IMR-90 (cell line): ENCODE measurements at regions not wholly inside any gene's neighbourhood (a gene's known extent, or its start where the extent isn't known, plus 50 kb on each side); places are given as distances from the start of the nearest gene placed in this dataset.

Source experiments
- ATAC-seq: fragments of 200-7000 bp; cut with Tn5 transposase; 2 replicates; pipeline ENCODE4 v1.9.1; 2020; ENCODE audit warnings: low read depth, mild to moderate bottlenecking, moderate library complexity
- BruUV-seq: library from RNA; stranded (reverse); fragments of 400-500 nt; replicated peaks from 2 replicates; lab custom pipeline; 2021; lab: Mats Ljungman, UMichigan
- CTCF ChIA-PET: fragments of 300-600 bp; formaldehyde crosslinking; extraction: SDS; loops from one replicate; lab custom pipeline; 2021; ENCODE audit warnings: antibody characterized with exemption; lab: Yijun Ruan, JAX
- POLR2A ChIA-PET: fragments of 300-600 bp; sonication (Branson Sonifier 250); formaldehyde crosslinking; loops from one replicate; lab custom pipeline; 2022; ENCODE audit warnings: antibody characterized with exemption; ENCODE audit not compliant: unreplicated experiment; lab: Charles Lee
- DNase-seq: peaks from one replicate; pipeline ENCODE4 v3.0.0; 2013
- H2AFZ ChIP-seq: replicated peaks from 2 replicates; pipeline ENCODE3; 2013; ENCODE audit warnings: low read length, mild to moderate bottlenecking; ENCODE audit not compliant: poor library complexity
- H2AK5ac ChIP-seq: 2 replicates; pipeline ENCODE4 v1.6.1; 2013; ENCODE audit warnings: low read depth, low read length, inconsistent platforms
- H2AK9ac ChIP-seq: replicated peaks from 2 replicates; pipeline ENCODE3; 2013; ENCODE audit warnings: mild to moderate bottlenecking, low read depth, low read length, moderate library complexity; ENCODE audit not compliant: poor library complexity
- H2BK120ac ChIP-seq: 2 replicates; pipeline ENCODE4 v1.6.1; 2013; ENCODE audit warnings: low read depth, low read length, inconsistent platforms
- H2BK15ac ChIP-seq: 3 replicates; pipeline ENCODE4 v1.6.1; 2013; ENCODE audit warnings: low read depth, low read length, inconsistent platforms
- H2BK20ac ChIP-seq: 2 replicates; pipeline ENCODE4 v1.6.1; 2013; ENCODE audit warnings: low read depth, mild to moderate bottlenecking, inconsistent platforms, low read length, moderate library complexity
- H2BK5ac ChIP-seq: 2 replicates; pipeline ENCODE4 v1.6.1; 2013; ENCODE audit warnings: mild to moderate bottlenecking, low read depth, low read length, inconsistent platforms; ENCODE audit not compliant: poor library complexity, severe bottlenecking
- H3K14ac ChIP-seq: replicated peaks from 2 replicates; pipeline ENCODE4 v1.6.1; 2013; ENCODE audit warnings: low read depth, low read length, inconsistent platforms
- H3K18ac ChIP-seq: 2 replicates; pipeline ENCODE4 v1.6.1; 2013; ENCODE audit warnings: low read depth, low read length, control low read depth
- H3K23ac ChIP-seq: 2 replicates; pipeline ENCODE4 v1.6.1; 2013; ENCODE audit warnings: low read depth, low read length, inconsistent platforms
- H3K27ac ChIP-seq: 2 replicates; pipeline ENCODE4 v1.5.1; 2013; ENCODE audit warnings: mild to moderate bottlenecking, control low read depth, low read length; ENCODE audit not compliant: insufficient read depth
- H3K27me3 ChIP-seq: 2 replicates; pipeline ENCODE4 v1.6.1; 2013; ENCODE audit warnings: low read length; ENCODE audit not compliant: control insufficient read depth, insufficient read depth
- H3K36me3 ChIP-seq: 2 replicates; pipeline ENCODE4 v1.6.1; 2013; ENCODE audit warnings: low read length, mixed read lengths; ENCODE audit not compliant: control insufficient read depth, insufficient read depth
- H3K4ac ChIP-seq: 2 replicates; pipeline ENCODE4 v1.6.1; 2013; ENCODE audit warnings: low read depth, low read length, inconsistent platforms
- H3K4me1 ChIP-seq: 2 replicates; pipeline ENCODE4 v1.6.1; 2013; ENCODE audit warnings: low read length, mixed read lengths; ENCODE audit not compliant: control insufficient read depth, insufficient read depth
- H3K4me2 ChIP-seq: 2 replicates; pipeline ENCODE4 v1.6.1; 2013; ENCODE audit warnings: low read depth, mild to moderate bottlenecking, control low read depth, low read length, moderate library complexity
- H3K4me3 ChIP-seq: 2 replicates; pipeline ENCODE4 v1.5.1; 2013; ENCODE audit warnings: low read depth, mild to moderate bottlenecking, control low read depth, low read length, moderate library complexity; ENCODE audit not compliant: insufficient read depth
- H3K56ac ChIP-seq: 2 replicates; pipeline ENCODE4 v1.6.1; 2013; ENCODE audit warnings: low read length, inconsistent platforms; ENCODE audit not compliant: insufficient read depth; ENCODE audit errors: extremely low read depth
- H3K79me1 ChIP-seq, 2 experiments: 2 replicates each; pipeline ENCODE4 v1.6.1; 2013; ENCODE audit warnings: low read length in 2 of 2, inconsistent platforms in 1 of 2, low read depth in 1 of 2
- H3K9ac ChIP-seq: 2 replicates; pipeline ENCODE4 v1.6.1; 2013; ENCODE audit warnings: low read depth, low read length, control low read depth
- H3K9me1 ChIP-seq: 2 replicates; pipeline ENCODE4 v1.6.1; 2013; ENCODE audit warnings: low read length, inconsistent platforms; ENCODE audit not compliant: insufficient read depth
- H3K9me3 ChIP-seq: 2 replicates; pipeline ENCODE4 v1.6.1; 2013; ENCODE audit warnings: low read length; ENCODE audit not compliant: control insufficient read depth, insufficient read depth
- H4K20me1 ChIP-seq: 2 replicates; pipeline ENCODE4 v1.6.1; 2013; ENCODE audit warnings: low read length, inconsistent platforms; ENCODE audit not compliant: insufficient read depth
- H4K5ac ChIP-seq: 2 replicates; pipeline ENCODE4 v1.6.1; 2013; ENCODE audit warnings: mild to moderate bottlenecking, low read depth, low read length, control low read depth
- H4K8ac ChIP-seq, 2 experiments: 2 replicates each; pipeline ENCODE4 v1.6.1; 2013; ENCODE audit warnings: low read depth in 2 of 2, low read length in 2 of 2, control low read depth in 1 of 2, inconsistent platforms in 1 of 2
- H4K91ac ChIP-seq: 2 replicates; pipeline ENCODE4 v1.6.1; 2013; ENCODE audit warnings: low read depth, low read length, inconsistent platforms; ENCODE audit not compliant: insufficient read depth
- CEBPB ChIP-seq: IDR thresholded peaks from 2 replicates; pipeline ENCODE4 v1.6.1; 2012; ENCODE audit warnings: low read depth, low read length, improper control_type of control experiment
- CHD1 ChIP-seq: IDR thresholded peaks from 2 replicates; pipeline ENCODE4 v1.6.1; 2012; ENCODE audit warnings: low read depth, low read length, improper control_type of control experiment
- ELK1 ChIP-seq: fragments of 150-350 bp; IDR thresholded peaks from 2 replicates; pipeline ENCODE4 v1.6.1; 2016; ENCODE audit warnings: low read depth, mild to moderate bottlenecking, low read length, moderate library complexity, borderline replicate concordance
- MAFK ChIP-seq: IDR thresholded peaks from 2 replicates; pipeline ENCODE4 v1.6.1; 2012; ENCODE audit warnings: low read depth, low read length, improper control_type of control experiment
- MAZ ChIP-seq: IDR thresholded peaks from 2 replicates; pipeline ENCODE4 v1.6.1; 2012; ENCODE audit warnings: low read depth, mild to moderate bottlenecking, low read length, improper control_type of control experiment, moderate library complexity, borderline replicate concordance
- MXI1 ChIP-seq: IDR thresholded peaks from 2 replicates; pipeline ENCODE4 v1.6.1; 2012; ENCODE audit warnings: low read depth, mild to moderate bottlenecking, low read length, moderate library complexity, borderline replicate concordance
- NFE2L2 ChIP-seq: fragments of 150-350 bp; IDR thresholded peaks from 2 replicates; pipeline ENCODE4 v1.6.1; 2016; ENCODE audit warnings: low read depth, mild to moderate bottlenecking, low read length
- RFX5 ChIP-seq: IDR thresholded peaks from 2 replicates; pipeline ENCODE4 v1.8.0; 2012; ENCODE audit warnings: low read depth, mild to moderate bottlenecking, low read length, moderate library complexity
- SMC3 ChIP-seq: fragments of 150-350 bp; IDR thresholded peaks from 2 replicates; pipeline ENCODE4 v1.6.1; 2016; ENCODE audit warnings: low read depth, mild to moderate bottlenecking, antibody characterized with exemption, low read length, moderate library complexity
- WGBS, 2 experiments: methylation state at CpG; one replicate each; pipeline versions ENCODE4 v1.1.5 to v1.1.7; 2013; ENCODE audit warnings: missing lambda C conversion rate in 2 of 2; ENCODE audit not compliant: insufficient read length in 1 of 2; ENCODE audit errors: extremely low coverage in 2 of 2; 5-methylcytosine and 5-hydroxymethylcytosine counted together
- dilution Hi-C: fragments of 300-500 bp; cut with HindIII; formaldehyde crosslinking; loops from one replicate; pipeline ENCODE4 v1.14.3; 2018; ENCODE audit warnings: low sequenced_read_pairs; ENCODE audit not compliant: unreplicated experiment
- in situ Hi-C: fragments of 300-500 bp; cut with MboI; formaldehyde crosslinking; loops from 3 replicates; pipeline ENCODE4 v1.14.3; 2019; ENCODE audit warnings: low sequenced_read_pairs, inconsistent platforms, mixed read lengths
- intact Hi-C: fragments of 100-400 bp; cut with micrococcal nuclease; formaldehyde crosslinking; loops from 2 replicates; pipeline ENCODE4 v1.10.0; 2022

- Histone ChIP-seq H3K27ac (no peak overlapping the region), H3K9ac (no peak overlapping the region), H3K36me3 (no peaks in the 10 kb centered on the region), H4K5ac (no peak overlapping the region), H4K91ac (peak overlapping the region; percentile 20), H2AFZ (no peak overlapping the region), H3K27me3 (no peaks in the 10 kb centered on the region), H4K8ac (peak overlapping the region in 1 of 2 experiments; percentile 27; a peak in 1 of 4 replicates), H3K9me1 (peaks cover 9% of the 10 kb centered on the region), H3K56ac (no peak overlapping the region), H2AK9ac (peak overlapping the region; percentile 3), H2BK5ac (no peak overlapping the region), H3K4me2 (no peak overlapping the region; the same call in 1 of the 2 replicates), H3K14ac (peak overlapping the region; percentile 57), H3K79me1 (no peaks in the 10 kb centered on the region), H2BK15ac (peak overlapping the region; percentile 8; the same call in 1 of the 3 replicates), H3K9me3 (no peaks in the 10 kb centered on the region), H2BK20ac (peak overlapping the region; percentile 22), H4K20me1 (no peaks in the 10 kb centered on the region), H3K23ac (peak overlapping the region; percentile 23; the same call in 1 of the 2 replicates), H3K4me3 (no peak overlapping the region), H3K18ac (peak overlapping the region; percentile 2; the same call in 1 of the 2 replicates), H2BK120ac (peak overlapping the region; percentile 48), H3K4me1 (peaks cover 6% of the 10 kb centered on the region), H3K4ac (peak overlapping the region; percentile 41; the same call in 1 of the 2 replicates), H2AK5ac (peak overlapping the region; percentile 40; the same call in 1 of the 2 replicates)
- intact Hi-C loops, result no loop called here
- no TSS peak for BruUV-seq
- in situ Hi-C loops, result no loop called here
- no CpG with 5 or more reads among the region's 3 CpGs for WGBS, 2 experiments
- peak; percentile 25 for DNase-seq
- ChIA-PET POLR2A (no interaction called here), CTCF (interaction anchor here (1.2 kb wide), 1 partner anchor 10 kb away, joined by 3 read pairs; no protein-coding TSS in a partner anchor)
- ATAC-seq, result peak; percentile 31; the same call in 1 of the 2 replicates
- dilution Hi-C loops, result no loop called here
- TF ChIP-seq RFX5 (no peak), CHD1 (no peak), CEBPB (no peak), MXI1 (no peak), SMC3 (no peak), MAFK (no peak), NFE2L2 (no peak), ELK1 (no peak), MAZ (no peak)
Measured at GRCh38 chr3:27643355-27643754, 78.8 kb downstream of the EOMES start.
